Peyer's patch (tissue), 4 donors: ENCODE measurements at regions not wholly inside any gene's neighbourhood (a gene's known extent, or its start where the extent isn't known, plus 50 kb on each side); places are given as distances from the start of the nearest gene placed in this dataset.

Experiments used
- DNase-seq, 3 donors: peaks; one replicate each; pipeline ENCODE4 v3.0.0-alpha.2; 2017 to 2019
- H3K27ac ChIP-seq, 4 donors: fragments of 200-600 bp; sonication (generic); one replicate each; pipeline ENCODE4 v1.5.1; 2016 to 2019
- H3K27me3 ChIP-seq, 2 donors: fragments of 200-600 bp; sonication (generic); one replicate each; pipeline ENCODE4 v1.5.1; 2019
- H3K36me3 ChIP-seq, 3 donors: fragments of 200-600 bp; sonication (generic); one replicate each; pipeline ENCODE4 v1.5.1; 2016 to 2019
- H3K4me1 ChIP-seq, 4 donors: fragments of 200-600 bp; sonication (generic); one replicate each; pipeline ENCODE4 v1.5.1; 2016 to 2019
- H3K4me3 ChIP-seq, 4 donors: fragments of 200-600 bp; sonication (generic); 1 replicate in 3 of 4; 2 replicates in 1 of 4; pipeline ENCODE4 v1.5.1; 2016 to 2019; ENCODE audit warnings: mild to moderate bottlenecking in 1 of 4
- H3K9me3 ChIP-seq, 4 donors: fragments of 200-600 bp; sonication (generic); one replicate each; pipeline ENCODE4 v1.5.1; 2016 to 2019; ENCODE audit warnings: mild to moderate bottlenecking in 1 of 4
- CTCF ChIP-seq, 6 experiments: fragments of 450-650 bp in 4 of 6; fragments of 200-600 bp in 2 of 6; sonication (generic) in 1 of 6; IDR thresholded peaks; one replicate each; pipeline ENCODE4 v1.5.1; 2017 to 2019; ENCODE audit warnings: antibody characterized with exemption in 6 of 6, mild to moderate bottlenecking in 3 of 6, moderate library complexity in 1 of 6
- POLR2A ChIP-seq, 2 donors: fragments of 450-650 bp; IDR thresholded peaks; one replicate each; pipeline ENCODE4 v1.5.1; 2017; ENCODE audit warnings: antibody characterized with exemption in 2 of 2, mild to moderate bottlenecking in 2 of 2, moderate library complexity in 2 of 2

DNA sequence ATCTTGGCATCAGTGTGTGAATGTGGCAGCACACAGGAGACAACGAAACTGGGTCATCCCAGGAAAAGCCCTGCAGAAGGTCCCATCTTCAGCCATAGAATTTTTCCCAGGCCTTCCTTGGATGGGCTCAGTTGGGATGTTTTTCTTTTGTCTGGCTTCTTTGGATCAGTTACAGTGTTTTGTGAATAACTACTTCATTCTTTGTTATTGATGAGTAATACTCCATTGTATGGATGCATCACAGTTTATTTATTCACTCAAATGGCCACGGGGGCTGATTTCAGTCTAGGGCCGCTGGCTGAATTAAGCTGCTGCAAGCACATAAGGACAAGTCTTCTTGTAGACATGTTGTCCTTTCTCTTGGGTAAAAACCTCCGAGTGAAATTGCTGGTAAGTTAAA, 81.3 kb upstream of the CD93 start:
- H3K36me3 ChIP-seq, result no peaks in the 10 kb centered on the region
- H3K27me3 ChIP-seq, result no peaks in the 10 kb centered on the region
- no peak for DNase-seq
- TF ChIP-seq POLR2A (IDR thresholded peaks at IDR 0.05) (no peak), CTCF (IDR thresholded peaks at IDR 0.05) (no peak)
- H3K4me1 ChIP-seq, result peaks cover 0 to 29% (median 3%) of the 10 kb centered on the region in 4 donors
- no peak overlapping the region for H3K4me3 ChIP-seq
- H3K9me3 ChIP-seq, result no peaks in the 10 kb centered on the region
- H3K27ac ChIP-seq, result no peak overlapping the region

GRCh38 chr20:23166563-23166962, 80.4 kb upstream of the CD93 start:
- H3K36me3 ChIP-seq, result no peaks in the 10 kb centered on the region
- no peaks in the 10 kb centered on the region for H3K9me3 ChIP-seq
- peaks cover 0 to 35% (median 6%) of the 10 kb centered on the region in 4 donors for H3K4me1 ChIP-seq
- DNase-seq, result no peak
- TF ChIP-seq CTCF (IDR thresholded peaks at IDR 0.05) (no peak), POLR2A (IDR thresholded peaks at IDR 0.05) (no peak)
- H3K4me3 ChIP-seq, result no peak overlapping the region
- H3K27ac ChIP-seq, result no peak overlapping the region
- no peaks in the 10 kb centered on the region for H3K27me3 ChIP-seq

- Histone ChIP-seq H3K27ac (no peak overlapping the region), H3K4me1 (peaks cover 0 to 41% (median 6%) of the 10 kb centered on the region in 4 donors), H3K4me3 (no peak overlapping the region), H3K36me3 (no peaks in the 10 kb centered on the region), H3K27me3 (no peaks in the 10 kb centered on the region), H3K9me3 (no peaks in the 10 kb centered on the region)
- no peak for DNase-seq
- TF ChIP-seq CTCF (IDR thresholded peaks at IDR 0.05), result no peak
- no peak for TF ChIP-seq POLR2A (IDR thresholded peaks at IDR 0.05)
Observed at GRCh38 chr20:23165964-23166363, 79.8 kb upstream of the CD93 start.

- Histone ChIP-seq H3K36me3 (no peaks in the 10 kb centered on the region), H3K4me3 (no peak overlapping the region), H3K9me3 (no peaks in the 10 kb centered on the region), H3K27me3 (no peaks in the 10 kb centered on the region), H3K27ac (peak overlapping the region in 2 of 4 donors; percentile 67 to 79), H3K4me1 (peaks cover 0 to 47% (median 6%) of the 10 kb centered on the region in 4 donors)
- DNase-seq, result peak in 2 of 3 donors; percentile 66 to 79
- no peak for TF ChIP-seq CTCF (IDR thresholded peaks at IDR 0.05)
- TF ChIP-seq POLR2A (IDR thresholded peaks at IDR 0.05), result no peak
Observed at GRCh38 chr20:23165307-23165750, 79.2 kb upstream of the CD93 start.

GRCh38 chr20:23164176-23164601, 78.1 kb upstream of the CD93 start:
- Histone ChIP-seq H3K4me3 (no peak overlapping the region), H3K4me1 (peaks cover 0 to 59% (median 8%) of the 10 kb centered on the region in 4 donors), H3K9me3 (no peaks in the 10 kb centered on the region), H3K36me3 (no peaks in the 10 kb centered on the region), H3K27ac (peak overlapping the region in 2 of 4 donors; percentile 67 to 79), H3K27me3 (no peaks in the 10 kb centered on the region)
- DNase-seq, result peak in 2 of 3 donors; percentile 79 to 82
- TF ChIP-seq CTCF (IDR thresholded peaks at IDR 0.05) (no peak), POLR2A (IDR thresholded peaks at IDR 0.05) (peak in 1 of 2 donors; percentile 27)

DNA sequence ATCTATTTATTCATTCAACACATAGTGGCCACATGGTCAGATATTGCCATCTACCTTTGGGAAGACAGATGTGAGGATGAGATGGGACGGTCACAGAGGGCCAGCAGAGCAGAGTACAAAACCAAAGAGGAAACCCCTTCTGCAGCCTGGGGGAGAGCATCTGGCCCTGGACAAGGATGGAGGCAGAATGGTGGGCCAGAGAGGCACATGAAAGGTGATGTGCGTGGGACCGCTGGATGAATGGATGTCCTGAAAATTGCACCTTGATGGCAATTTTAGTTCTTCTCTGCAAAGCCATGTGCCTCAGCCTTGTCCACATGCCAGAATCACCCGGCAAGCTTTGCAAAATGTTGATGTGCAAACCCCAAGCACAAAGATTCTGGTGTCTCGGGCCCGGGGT, 77.4 kb upstream of the CD93 start:
- no peaks in the 10 kb centered on the region for H3K9me3 ChIP-seq
- peak overlapping the region in 2 of 4 donors; percentile 67 to 79 for H3K27ac ChIP-seq
- H3K4me1 ChIP-seq, result peaks cover 0 to 62% (median 8%) of the 10 kb centered on the region in 4 donors
- TF ChIP-seq CTCF (IDR thresholded peaks at IDR 0.05) (no peak), POLR2A (IDR thresholded peaks at IDR 0.05) (no peak)
- no peaks in the 10 kb centered on the region for H3K36me3 ChIP-seq
- H3K4me3 ChIP-seq, result no peak overlapping the region
- no peaks in the 10 kb centered on the region for H3K27me3 ChIP-seq
- no peak for DNase-seq
